NCI-H1930 (cell line): ENCODE measurements at regions not wholly inside any gene's neighbourhood (a gene's known extent, or its start where the extent isn't known, plus 50 kb on each side); places are given as distances from the start of the nearest gene placed in this dataset.
A peak's percentile ranks its signal among the peaks of the same experiment; 100 is the strongest.

Source experiments
- DNase-seq, 2 experiments: peaks; one replicate each; lab custom pipeline; 2025; lab: John Stamatoyannopoulos, UW

DNA sequence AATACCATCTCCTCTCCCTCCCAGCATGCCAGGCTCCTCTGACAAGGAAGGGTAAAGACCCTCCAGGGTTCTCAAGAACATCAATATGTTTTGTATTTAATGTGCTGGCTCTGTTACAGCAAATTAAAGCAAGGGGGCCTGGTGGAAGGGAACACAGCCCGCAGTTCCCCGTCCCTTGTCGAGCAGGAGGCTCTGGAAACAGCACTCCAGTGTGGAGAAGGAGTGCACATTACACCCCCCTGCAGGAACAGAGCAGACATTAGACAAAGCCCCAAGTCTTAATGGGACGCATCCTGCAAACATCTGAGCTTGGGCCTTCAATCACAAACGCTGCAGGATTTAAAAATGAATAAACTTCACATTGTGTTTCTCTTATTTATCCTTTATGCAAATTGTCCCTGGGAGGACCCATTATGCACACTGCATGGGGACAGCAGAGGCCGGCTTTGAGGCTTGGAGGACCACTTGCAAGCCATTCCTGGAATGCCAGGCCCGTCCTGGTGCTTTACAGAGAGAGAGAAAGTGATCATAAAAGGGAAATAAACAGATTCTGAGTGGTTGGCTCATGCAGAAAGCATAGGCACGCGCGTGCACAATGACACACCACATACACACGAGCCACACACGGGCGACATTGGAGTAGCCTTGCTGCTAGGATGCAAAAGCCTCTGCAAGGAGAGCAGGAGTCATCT is 328.7 kb downstream of the SMAD2 start:
- peak in 1 of 2 experiments; percentile 42 for DNase-seq

DNA sequence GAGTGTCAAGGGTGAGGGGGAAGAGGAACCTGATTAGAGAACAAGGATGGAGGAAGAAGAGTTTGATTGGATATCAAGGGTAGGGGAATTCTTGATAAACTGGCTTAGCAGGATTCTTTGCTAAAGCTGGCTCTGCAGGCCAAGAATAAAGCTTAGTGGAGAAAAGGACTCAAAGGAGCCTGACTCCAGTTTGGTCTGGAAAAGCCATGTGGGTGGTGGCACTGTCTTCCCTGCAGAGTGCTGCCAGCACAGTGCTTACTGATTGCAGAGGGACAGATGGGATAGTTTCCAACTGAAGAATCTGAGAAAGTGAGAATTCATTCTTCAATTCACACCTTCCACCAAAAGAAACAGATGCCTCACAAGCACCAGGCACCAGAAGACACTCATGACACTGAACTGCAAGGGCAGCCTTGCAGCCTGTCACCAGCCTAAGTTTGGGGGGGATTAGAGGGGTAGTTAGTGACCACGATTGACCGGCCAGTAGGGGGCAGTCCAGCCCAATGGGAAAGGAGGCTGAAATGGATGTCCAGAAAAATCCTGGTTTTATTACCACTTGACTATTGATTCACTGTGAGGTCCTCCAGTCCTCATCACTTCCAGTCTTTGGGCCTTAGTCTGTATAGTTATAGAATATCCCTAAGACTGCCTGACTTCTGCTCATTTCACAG is 334.5 kb downstream of the SMAD2 start:
- DNase-seq = peak in 1 of 2 experiments; percentile 52

DNA sequence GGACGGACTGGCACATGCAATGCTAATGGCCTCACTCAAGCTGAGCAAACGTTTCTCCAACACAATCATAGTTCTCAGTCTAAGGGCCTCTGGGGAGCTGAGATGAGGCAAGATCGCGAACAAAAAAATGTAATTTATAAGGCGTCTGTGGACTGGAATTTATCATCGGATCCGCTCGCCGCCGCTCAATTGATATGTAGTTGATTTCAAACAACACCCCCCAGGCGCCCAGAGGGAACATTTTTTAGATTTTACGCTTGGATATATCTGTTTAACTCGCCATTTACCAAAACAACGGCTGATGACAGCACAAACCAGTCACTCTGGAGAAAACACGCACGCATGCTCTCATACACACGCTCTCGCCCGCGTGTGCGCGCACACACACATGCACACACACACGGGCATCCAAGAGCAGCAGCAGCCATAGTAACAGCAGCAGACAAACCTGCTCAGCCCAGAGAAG is 335.8 kb downstream of the SMAD2 start:
- DNase-seq = peak; percentile 93 to 97

DNA sequence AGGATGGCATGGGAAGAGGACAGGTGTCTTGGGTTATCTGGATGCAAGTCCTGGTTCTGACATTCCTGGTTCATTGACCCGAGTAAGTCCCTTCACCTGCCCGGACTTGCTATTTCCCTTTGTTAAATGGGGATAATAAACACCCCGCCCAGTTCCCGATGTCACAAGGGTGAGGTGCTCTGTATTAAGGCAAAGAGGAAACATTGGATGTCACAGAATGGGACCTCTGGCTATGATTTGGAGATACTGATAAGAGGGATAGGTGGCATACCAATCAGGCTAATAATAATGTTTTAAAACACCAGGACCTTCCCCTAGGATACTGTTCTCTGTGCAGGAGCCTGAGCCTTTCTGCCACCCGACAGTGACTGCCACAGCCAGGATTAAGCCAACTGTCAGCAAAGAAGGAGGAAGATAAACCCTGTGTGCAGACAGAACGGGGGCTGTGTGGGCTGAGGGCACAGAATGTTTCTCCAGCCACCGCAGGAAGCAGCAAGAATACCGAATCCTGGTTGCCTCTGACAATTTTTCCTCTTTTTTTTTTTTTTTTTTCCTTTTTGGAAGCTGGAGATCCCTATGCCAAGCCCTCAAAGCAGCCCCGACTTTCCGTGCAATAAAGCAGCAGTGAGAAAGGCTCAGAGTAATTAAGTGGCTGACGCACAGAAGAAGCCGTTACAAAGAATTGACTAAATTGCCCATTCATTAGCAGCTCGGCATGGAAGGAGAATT is 336.6 kb downstream of the SMAD2 start:
- peak; percentile 93 to 97 for DNase-seq

DNA sequence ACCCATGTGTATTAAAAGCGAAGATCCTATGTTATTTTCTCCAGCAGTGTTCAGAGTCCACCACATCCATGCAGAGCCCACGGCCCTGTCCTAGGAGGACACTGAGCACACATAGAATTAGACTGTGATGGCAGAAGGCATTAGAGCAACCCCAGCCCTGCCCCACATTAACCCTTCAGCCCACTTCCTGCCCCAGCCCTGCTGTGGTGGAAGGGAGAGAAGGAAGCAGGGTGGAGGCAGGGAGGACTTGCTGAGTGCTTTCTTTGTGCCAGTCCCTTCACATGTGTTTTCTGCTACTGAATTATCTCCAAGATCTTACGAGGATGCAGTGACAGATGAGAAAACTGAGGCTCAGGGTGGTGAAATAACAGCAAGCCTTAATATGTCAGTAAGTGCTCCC is 339.0 kb downstream of the SMAD2 start:
- no peak for DNase-seq

DNA sequence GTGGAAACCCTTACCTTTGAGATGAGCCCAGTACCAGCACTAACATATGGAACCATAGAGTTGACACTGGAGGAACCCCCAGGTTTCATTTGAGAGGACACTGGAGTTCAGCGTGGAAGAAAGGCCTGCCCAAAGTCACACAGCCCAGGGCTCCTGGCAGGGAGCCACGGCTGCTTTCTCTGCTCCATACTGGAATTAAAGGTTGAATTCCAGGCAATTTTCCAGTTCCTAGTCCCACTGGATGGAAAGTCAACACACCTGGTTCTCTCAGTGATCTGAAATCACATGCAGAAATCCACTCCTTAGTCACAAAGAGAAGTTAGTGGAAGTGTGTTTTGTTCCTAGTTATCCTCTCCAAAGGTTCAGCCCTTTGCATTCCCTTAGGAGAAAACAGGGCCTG is 336.1 kb upstream of the SKOR2 start:
- DNase-seq = no peak

DNA sequence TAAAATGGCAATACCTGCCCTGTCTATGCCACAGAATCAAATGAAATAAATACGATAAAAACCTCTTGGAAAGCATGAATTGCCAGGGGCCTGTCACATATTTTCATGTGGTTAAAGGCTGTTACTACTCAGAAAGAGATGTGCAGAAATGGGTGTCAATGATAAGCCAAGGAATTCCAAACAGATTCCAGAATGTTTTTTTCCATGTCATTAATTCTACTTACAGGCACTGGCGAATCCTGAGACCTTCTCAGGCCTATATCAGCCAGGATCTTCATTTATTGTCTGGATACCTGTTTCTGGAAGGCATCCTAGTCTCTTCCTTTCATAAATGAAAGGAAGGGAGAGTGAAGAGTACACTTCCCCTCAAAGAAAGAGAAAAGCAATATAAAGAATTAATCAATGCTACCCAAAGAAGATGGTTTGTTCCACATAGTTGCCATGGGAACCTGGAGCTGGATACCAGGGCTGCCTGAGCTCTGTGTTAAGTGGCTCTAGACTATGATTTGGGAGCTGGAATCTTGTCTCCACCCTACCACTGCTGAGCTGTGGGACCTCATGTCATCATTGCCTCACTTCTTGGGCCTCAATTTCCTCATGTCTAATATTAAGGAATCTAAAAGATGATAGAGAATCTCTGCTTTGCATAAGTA is 335.1 kb upstream of the SKOR2 start:
- no peak for DNase-seq

DNA sequence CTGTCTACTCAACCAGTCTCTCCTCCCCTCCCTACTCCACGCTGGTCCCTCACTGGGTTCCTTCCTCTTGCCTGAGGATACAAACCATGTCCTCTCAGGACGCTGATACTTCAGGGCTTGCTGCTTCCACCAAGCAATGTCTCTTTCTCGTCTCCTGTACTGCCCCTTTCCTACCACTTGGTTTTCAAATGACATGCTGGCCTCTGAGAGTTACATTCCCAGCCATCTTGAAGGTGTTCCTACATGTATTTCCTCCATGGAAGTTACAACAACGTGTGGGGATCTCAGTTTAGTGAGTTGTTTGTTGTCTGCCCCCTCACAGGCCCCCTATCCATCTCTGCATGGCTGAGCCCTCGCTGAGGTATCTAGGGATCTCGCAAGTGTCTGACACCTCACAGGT is 334.5 kb upstream of the SKOR2 start:
- no peak for DNase-seq

DNA sequence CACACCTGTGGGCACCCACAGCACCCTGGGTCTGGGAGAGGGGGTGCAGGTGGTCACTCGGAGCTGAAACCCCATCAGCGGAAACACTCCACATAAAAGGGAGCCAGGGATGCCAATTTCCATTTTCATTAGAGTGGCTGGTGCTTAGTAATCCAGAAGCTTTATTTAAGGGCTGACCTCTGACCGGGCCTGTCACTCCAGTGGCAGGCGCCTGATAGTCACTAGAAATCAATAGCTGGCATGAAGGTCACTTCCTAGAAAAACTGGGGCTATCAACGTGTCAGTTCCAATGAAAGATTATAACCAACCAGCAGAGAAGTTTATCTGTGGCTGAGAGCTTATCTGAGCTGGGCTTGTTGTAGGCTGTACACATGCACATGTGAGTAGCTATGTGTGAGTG is 333.7 kb upstream of the SKOR2 start:
- DNase-seq = no peak

DNA sequence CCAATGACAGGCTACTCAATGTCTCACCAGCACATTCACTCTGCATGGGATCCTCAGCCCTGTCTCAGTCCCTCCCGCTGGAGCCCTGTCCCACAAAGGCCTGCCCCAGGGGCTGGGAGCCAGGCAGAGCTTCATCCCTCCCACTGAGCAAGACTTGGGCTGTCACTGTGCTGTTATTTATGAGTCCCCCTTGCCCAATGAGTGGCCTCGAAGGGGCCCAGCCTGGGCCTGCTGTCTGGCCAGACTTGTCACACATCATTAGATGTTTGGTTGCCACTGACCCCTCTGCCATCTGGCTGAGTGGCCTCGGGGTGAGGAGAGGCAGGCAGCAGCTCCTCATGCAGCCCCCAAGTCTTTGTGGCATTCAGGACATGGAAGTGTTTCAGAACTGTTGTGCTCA is 330.6 kb upstream of the SKOR2 start:
- DNase-seq = no peak

DNA sequence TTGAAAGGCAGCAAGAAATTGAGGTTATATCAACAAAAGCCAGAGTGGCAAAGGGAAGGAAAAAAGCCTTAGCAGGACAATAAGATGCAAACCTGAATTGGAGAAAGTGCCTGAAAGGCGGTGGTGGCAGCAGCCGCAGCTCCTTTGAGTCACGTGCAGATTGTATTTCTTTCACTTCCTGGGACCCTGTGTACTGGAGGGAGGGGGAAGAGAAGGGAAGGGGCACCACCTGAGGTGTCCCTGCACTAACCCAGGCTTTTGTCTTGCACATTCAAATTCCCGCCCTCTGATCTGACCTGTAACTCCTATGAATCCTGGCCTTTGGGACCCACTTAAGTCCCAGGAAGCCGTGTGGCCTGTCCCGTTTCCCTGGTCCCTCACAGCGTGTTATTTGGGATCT is 326.1 kb upstream of the SKOR2 start:
- no peak for DNase-seq

DNA sequence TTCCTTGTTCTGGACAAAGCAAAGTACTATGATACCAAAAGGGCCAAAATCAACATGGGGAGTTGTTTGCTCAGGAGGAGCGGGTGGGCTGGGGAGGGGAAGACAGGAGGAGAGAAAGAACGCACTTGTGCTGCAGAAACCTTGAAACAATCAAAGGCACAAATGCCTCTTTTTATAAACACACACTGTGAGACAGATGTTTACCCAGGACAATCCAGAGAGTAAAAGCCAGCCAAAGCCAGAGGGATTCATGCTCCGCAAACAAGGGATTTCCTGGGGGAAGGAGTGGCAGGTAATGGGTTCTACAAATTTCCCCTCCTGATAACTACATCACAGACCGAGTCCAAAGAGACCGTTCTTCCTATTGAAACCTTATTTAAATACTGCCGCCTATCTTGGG is 323.5 kb upstream of the SKOR2 start:
- DNase-seq = peak; percentile 34 to 59

DNA sequence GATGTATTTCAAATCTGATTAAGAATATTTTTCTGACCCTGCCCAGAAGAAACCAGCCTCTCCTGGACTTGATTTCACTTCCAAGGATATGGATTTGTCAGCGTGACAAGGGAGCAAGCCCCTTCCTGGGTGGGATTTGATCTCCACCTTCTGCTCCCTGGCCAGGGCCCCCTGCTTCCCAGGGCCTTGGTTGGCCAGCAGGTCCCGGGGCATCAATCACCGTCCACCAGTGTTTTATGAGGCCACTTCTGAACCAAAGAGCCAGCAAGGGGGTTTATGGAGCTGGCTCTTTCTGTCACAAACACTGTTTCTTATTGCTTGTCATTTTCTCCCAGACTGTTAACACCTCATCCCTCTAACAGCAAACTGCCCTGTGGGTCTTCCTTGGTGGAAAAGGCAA is 320.5 kb upstream of the SKOR2 start:
- no peak for DNase-seq

DNA sequence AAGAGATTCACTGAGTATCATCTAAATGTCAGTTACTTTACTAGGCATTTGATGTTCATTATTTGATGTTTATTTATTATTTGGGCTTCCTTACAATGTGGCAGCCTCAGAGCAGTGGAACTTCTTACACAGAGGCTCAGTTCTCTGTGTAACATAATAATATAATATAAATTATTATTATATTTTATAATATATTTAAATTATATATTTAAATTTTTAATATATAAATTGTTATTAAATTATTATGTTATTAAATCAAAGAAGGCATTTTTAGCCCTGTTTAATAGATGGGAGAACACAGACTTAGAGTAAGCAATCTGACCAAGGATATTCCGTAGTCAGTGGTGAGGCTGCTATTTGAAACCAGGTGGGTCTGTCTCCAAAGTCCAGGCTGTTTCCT is 315.3 kb upstream of the SKOR2 start:
- no peak for DNase-seq

DNA sequence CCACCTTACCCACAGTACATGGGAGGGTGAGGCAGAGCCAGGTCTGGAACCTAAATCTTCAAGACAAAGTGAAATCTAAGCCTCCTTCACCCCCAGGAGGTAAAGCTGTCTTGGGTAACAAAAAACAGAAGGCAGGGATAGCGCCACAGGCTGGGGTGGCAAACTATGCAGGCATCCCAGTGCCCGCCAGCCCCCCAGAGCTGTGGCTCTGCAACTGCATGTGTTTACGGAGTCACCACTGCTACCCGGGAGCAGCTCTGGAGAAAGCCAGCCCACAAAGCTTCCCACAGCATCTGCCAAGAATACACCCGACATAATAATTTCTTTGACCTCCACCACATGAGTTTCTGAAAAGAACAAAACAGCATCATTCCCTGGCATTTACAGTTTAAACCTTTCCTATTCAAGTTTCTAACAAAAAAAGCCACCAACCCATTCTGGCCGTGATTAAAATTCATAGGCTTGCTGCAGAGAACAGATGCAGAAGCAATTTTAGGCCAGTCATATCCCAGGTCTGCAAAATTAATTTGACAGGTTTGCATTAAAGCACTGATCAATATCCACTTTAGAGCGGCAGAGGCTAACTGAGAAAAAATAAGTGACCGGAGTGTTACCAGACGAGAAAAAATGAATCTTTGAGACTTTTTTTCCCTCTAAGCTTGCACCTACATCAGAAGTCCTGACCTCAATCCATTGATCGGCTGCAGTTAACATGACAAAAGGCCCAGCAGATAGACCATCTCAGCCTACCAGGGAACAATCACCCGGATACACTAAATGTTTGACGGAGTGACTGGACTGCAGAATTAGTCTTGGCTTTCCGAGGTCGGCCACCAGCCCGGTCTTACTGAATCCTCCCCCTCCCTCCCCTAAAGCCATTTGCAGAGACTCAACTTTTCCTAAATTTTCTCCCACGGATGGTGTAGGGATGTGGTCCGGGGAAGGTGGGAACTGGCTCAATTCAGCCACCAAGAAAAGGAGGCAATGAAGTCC is 309.6 kb upstream of the SKOR2 start:
- no peak for DNase-seq

DNA sequence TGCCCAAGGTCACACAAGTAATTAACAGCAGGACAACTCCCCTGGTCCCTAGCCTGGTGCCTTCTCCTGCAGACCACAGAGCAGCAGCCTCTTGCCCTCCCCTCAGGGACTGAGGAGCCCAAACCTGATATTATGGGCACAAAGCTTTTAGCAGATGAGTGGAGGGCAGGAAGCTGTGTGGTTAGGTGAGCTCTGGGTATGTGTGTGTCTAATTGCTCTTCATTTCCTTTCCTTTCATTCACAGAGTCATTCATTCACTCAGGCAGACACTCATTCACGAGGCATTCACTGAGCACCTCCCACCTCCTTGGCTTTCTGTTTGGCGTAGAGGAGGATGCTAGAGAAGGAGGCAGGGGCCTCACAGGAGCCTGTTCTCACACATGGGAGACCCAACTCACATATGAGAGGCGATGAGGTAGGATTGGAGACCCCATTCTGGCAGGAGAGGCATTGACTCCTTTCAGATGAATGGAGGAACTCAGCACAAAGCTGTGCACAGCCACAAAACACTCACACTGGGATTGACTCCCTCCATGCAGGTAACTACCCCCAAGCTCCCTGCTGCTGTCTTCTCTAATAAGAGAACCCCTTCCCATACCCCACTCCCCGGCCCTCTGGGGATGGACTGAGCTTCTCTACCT is 306.8 kb upstream of the SKOR2 start:
- DNase-seq = no peak

DNA sequence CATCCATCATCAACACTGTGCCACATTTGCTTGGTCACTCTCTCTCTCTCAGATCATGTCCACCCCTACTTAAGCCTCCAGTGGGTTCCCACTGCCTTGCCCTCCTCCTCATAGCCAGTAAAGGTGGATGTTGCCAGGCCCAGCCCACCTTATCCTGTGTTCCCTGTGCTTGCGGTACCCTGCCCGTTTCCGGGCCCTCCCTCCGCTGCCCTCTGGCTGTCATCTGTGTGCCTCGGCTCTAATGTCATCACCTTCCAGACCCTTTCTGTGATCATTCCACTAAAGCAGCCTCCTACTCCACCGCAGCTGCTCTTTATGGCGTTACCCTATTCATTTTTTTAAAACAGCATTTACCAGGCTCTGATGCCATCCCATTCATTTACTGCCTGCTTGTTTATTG is 305.7 kb upstream of the SKOR2 start:
- DNase-seq = no peak

DNA sequence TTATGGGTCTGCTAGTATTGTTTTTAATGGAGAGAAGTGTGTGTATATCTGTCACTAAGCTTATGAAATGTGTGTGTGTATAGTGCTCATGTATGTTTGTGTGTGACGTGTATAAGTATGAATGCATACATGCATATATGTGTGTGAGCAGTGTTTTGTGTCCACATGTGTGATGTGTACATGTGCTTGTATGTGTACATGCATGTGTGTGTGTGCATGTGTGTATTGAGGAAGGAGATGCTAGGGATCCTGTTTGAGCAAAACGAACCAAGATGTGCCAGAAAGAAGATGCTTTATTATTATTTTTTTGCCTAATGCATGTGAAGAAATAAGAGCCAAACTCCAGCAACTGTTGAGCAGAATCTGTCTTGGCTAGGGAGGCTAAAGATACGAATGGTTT is 301.3 kb upstream of the SKOR2 start:
- DNase-seq = no peak

DNA sequence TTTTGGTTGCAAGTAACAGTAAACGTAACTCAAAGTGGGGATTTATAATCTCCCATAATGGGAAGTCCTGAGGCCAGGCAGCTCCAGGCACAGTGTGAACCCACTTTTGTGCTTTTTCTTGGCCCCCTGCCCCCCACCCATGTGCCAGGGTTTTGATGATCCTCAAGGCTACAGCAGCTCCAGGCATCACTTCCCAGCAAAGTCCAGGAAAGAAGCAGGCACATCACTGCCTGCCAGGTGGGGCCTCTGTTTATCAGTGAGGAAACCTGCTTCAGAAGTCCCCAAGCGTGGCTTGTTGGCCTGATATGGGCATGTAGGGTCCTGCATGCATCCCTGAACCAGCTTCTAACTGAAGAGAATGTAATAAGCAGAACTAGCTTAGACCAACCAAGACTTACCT is 299.2 kb upstream of the SKOR2 start:
- no peak for DNase-seq

DNA sequence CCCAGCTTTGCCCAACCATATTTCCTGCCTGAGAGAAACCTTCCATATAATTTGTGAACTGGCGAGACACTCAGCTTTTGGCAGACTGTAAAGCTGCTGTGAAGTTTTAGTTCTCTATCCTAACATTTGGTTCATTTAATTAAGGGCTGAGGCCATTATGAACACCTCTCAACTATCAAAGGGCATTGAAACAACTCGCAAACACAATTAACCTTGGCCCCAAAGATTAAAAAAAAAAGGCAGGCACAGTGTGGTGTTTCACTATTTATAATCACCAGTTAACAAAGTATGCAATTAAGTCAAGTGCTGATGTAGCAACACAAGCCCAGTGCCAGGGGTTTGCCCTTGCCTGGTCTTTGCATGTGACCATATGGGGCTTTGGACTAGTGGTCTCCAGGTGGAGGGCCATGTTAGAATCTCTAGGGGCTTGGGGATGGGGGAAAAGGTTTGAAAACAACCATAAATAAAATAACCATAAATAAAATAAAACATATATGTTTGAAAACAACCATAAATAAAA is 297.6 kb upstream of the SKOR2 start:
- DNase-seq = no peak
